OCI-M1 (cell line): ENCODE measurements at regions not wholly inside any gene's neighbourhood (a gene's known extent, or its start where the extent isn't known, plus 50 kb on each side); places are given as distances from the start of the nearest gene placed in this dataset.
A peak's percentile ranks its signal among the peaks of the same experiment; 100 is the strongest.
"Not testable (repeated sequence)": the region's sequence is repeated elsewhere in the genome, so short reads cannot be mapped to it uniquely, and the experiment has no call there.

ENCODE experiments used
- DNase-seq: peaks from one replicate; lab custom pipeline; 2025; lab: John Stamatoyannopoulos, UW

DNA sequence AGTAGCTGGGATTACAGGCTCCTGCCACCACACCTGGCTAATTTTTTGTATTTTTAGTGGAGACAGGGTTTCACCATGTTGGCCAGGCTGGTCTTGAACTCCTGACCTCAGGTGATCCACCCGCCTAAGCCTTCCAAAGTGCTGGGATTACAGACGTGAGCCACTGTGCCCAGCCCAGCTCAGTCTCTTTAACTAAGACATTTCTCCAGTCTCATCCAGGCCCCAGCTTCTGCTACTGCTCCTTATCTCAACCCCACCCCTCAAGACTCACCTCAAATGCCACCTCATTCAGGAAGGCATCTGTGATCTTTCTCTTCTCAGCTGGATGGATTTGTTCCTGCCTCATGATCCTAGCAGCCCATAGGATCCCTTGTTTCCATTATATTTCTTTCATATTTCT lies 85.9 kb upstream of the GRAMD1B start:
- DNase-seq: not testable (repeated sequence)

DNA sequence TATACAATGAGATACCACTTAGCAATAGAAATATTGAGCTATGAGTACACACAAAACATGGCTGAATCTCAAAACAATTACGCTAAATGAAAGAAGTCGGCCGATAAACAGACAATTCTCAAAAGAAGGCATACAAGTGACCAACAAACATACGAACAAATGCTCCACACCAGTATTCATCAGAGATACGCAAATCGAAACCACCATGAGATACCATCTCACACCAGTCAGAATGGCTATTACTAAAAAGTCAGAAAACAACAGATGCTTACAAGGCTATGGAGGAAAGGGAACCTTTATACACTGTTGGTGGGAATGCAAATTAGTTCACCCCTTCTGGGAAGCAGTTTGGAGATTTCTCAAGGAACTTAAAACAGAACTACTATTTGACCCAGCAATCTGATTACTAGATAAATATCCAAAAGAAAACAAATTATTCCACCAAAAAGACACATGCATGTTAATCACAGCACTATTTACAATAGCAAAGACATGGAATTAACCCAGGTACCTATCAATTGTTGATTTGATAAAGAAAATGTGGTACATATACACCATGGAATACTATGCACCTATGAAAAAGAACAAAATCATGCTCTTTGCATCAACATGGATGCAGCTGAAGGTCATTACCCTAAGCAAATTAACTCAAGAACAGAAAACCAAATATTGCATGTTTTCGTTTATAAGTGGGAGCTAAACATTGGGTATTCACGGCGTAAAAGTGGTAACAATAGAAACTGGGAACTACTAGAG lies 90.9 kb upstream of the GRAMD1B start:
- DNase-seq: no peak

- DNase-seq: no peak
These were observed 91.7 kb upstream of the GRAMD1B start for GRCh38 chr11:123338266-123338800.

DNA sequence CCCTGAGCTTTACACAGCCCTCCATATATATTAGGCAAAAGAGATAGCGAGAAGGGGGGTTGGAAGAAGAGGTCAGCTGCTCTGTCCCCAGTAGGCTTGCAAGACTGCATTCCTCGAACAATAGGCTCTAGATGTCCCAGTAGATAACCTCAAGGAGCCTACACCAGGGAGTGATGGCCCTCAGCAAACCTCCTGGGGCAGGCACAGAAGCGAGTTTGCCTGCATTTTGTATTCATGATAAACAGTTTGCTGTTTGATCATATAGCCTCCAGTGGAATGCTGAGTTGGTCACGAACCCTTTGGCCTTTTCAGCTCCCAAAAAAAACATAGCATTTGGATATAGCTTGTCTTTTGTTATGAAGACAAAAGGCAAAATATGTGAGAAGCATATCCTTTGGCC lies 95.1 kb upstream of the GRAMD1B start:
- DNase-seq: no peak

DNA sequence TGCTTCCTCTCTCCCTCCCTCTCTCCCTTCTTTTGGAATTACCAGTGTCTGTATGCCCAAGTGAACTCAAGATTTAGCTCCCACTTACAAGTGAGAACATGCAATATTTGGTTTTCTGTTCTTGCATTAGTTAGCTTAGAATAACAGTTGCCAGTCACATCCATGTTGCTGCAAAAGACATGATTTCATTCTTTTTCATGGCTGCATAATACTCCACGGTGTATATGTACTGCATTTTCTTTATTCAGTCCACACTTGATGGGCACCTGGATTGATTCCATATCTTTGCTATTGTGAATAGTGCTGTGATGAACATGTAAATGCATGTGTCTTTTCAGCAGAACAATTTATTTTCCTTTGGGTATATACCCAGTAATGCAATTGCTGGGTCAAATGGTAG lies 97.5 kb upstream of the GRAMD1B start:
- not testable (repeated sequence) for DNase-seq

DNA sequence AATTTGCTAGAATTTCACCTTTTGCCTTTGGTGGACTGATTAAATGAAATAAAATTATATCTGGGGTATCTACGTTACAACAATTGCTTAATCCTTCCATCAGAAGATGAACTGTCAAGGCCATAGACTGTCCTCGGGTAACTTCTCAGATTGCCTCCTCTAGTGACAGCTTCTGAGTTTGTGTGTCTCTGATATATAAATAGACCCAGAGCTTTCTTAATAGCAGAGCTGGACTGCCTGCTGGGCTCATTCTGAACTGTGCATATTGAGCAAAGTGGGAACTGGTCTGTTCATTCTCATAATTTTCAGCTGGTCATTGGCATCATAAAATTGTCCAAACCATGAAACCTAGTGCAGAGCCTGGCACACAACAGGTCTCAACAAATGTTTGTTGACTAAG lies 99.1 kb upstream of the GRAMD1B start:
- no peak for DNase-seq

DNA sequence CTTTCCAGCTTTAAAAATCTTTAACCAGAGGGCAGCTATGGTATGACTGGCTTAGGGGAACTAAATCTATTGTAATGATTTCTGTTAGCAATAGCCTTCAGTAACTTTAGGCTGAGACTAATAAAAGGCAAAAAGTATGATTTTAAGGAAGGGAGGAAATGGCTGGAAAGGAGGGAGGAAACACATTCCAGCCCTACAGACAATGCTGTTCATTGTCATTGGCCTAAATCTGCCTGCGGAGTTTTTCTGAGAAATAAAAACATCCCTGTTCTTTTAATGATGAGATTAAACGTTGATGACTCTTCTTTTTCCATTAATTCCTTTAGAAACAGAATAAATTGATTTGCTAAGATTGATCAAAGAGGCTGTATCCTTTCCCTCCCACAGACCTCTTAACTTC lies 99.6 kb upstream of the GRAMD1B start:
- DNase-seq: no peak

GRCh38 chr11:123330071-123330470 lies 100.0 kb upstream of the GRAMD1B start:
- no peak for DNase-seq

- DNase-seq: no peak
These were observed 101.7 kb upstream of the GRAMD1B start for GRCh38 chr11:123328281-123328867.

DNA sequence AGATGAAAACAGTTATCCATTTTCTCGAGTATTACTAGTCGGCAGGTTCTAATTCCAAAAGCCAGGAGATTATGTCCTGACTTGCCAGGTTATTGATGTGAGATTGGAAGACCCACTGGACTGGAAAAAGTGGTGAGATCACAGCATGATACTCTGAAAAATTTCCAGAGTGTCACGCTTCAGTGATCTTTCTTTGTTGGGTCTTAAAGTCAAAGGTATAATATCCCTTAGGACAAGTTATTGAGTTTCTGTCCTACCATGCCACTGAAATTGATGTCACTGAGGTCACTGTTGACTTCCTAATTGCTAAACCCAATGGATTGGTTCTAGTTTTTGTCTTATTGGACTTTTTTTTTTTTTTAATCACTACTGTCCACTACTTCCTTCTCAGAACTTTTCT lies 104.5 kb upstream of the GRAMD1B start:
- no peak for DNase-seq

DNA sequence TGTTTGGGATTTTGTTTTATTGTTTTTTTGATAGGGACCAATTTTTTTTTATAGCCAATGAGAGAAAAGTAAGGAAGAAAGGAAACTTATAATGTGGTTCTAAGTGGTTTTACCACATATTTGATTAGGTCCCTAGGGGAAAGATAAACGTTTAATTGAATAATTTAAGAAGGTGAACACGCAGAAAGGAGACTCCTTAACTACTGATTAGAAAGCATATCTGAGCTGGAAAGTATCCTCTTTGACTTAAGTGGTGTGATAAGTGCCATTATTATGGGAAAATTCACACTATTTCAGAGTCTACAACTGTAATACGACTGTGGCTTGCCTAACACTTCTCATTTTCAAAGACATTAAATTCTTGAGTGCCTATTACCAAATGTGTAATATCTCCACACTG lies 106.5 kb upstream of the GRAMD1B start:
- DNase-seq: no peak

DNA sequence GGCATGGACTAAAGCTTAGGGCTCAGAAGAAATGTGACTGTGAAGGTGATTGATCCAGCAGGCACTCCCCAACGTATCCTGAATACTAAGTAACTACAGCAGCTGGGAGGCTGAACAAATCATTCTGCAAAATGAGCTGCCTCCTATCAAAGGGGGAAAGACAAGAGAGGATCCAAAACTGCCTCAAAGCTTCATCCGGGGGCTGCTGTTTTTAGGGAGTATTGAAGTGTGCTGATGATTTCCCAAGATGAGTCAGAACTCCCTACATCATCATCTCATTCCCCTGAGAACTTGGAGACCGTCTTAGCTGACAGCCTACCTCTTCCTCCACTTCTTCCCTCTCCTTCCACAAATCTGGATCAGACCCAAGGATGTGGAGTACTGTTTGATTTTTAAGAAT lies 108.4 kb upstream of the GRAMD1B start:
- DNase-seq: no peak

- DNase-seq: no peak
These were observed 111.4 kb upstream of the GRAMD1B start for GRCh38 chr11:123318623-123319022.

DNA sequence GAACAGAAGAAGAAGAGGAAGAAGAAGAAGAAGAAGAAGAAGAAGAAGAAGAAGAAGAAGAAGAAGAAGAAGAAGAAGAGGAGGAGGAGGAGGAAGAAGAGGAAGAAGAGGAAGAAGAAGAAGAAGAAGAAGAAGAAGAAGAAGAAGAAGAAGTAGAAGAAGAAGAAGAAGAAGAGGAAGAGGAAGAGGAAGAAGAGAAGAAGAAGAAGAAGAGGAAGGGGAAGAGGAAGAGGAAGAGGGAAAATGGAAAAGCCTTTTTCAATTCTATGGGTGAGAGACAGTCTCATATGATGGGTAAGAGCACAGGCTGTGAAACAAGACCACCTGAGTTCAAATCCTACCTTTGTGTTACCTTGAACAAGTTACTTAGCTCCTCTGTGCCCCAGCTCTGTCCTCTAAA lies 111.9 kb upstream of the GRAMD1B start:
- not testable (repeated sequence) for DNase-seq

DNA sequence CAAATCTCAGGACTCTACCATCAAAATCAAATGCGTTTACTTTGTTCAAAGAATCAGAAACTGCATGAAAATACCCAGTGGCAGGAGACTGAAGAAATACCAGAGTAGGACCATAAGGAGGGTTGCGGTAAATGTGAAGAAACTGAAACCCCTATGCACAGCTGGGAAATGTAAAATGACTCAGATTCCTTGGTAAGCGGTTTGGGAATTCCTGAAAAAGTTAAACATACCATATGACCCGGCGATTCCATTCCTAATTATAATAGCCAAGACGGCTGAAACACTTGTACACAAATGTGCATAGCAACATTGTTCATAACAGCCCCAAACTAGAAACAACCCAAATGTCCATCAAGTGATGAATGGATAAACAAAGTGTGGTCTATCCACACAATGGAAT lies 114.1 kb upstream of the GRAMD1B start:
- no peak for DNase-seq

- no peak for DNase-seq
These were observed 115.1 kb upstream of the GRAMD1B start for GRCh38 chr11:123314972-123315371.

DNA sequence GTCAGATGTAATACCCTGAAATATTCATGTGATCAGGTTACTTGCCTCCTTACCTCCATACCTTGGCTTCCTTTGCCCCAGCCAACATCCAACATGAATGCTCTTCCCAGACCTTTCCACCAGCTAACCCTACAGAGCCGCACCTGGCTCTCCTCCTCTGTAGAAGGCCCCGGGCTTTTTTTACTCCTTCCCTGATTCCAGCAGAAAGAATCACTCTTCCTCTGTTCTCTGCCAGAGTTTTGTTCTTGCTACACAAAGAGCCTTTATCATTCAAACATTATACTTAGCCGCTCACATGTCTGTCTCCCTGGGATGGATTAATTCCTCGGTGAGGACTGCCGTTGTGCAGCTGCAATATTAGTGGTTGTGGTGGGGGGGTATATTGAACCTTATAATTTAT lies 116.8 kb upstream of the GRAMD1B start:
- no peak for DNase-seq

DNA sequence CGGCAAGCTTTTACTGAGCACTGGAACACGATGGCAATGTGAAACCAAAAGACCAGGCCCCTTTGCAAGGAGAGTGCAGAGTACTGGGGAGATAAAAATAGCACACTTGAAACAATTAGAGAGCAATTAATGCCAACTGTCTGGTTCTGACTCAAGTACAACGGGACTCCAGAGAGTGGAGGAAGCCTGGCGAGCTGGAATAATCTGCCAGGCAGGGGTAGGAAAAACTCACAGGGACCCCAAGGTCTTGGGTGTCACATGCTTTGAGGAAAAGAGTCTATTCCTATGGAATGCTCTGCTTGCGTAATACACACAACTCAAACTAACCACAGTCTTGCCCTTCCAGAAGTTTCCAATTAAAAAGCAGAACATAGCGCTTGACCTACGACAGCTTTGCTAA lies 113.0 kb upstream of the CLMP start:
- no peak for DNase-seq

GRCh38 chr11:123307276-123307675 lies 112.2 kb upstream of the CLMP start:
- no peak for DNase-seq

GRCh38 chr11:123306531-123306930 lies 111.5 kb upstream of the CLMP start:
- no peak for DNase-seq

GRCh38 chr11:123305601-123306375 lies 110.7 kb upstream of the CLMP start:
- no peak for DNase-seq

DNA sequence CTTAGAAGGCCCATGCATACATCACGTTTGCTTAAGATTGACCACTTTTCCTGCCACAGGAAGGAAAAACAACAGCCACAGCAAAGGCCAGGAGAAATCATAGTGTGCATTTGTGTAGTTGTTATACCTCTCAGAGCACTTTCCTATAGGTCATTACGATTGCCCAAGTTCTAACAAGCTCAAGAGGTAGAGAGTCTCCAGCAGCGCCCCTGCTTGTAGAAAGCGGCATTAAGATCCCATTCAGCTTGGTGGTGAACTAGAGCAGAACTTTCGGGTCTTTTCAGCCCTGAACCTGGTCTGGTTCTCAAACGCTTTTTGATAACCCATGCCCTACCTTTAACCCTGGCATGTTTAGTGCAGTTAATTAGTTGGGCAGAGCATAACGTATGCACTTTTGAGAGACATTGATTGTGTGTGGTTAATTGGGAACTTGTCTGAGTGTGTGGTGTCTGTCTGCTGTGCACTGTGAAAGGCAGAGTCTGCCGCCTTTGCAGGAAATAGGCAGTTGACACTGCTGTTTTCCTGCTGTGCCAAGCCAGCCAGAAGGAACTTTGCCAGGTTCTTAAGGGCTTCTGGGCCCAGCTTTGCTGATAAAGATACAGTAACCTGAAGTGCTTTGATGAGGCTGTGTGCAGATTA lies 109.9 kb upstream of the CLMP start:
- DNase-seq: peak; percentile 11
